Stimulated activated CD8-positive, alpha-beta memory T cell treated with anti-CD3 and anti-CD28 coated beads, Interleukin-4, amount 100 ng/mL, for 48 hours (primary cell): ENCODE measurements at regions not wholly inside any gene's neighbourhood (a gene's known extent, or its start where the extent isn't known, plus 50 kb on each side); places are given as distances from the start of the nearest gene placed in this dataset.

Experiments
- DNase-seq: peaks from one replicate; pipeline ENCODE4 v3.0.0-alpha.2; 2020

DNA sequence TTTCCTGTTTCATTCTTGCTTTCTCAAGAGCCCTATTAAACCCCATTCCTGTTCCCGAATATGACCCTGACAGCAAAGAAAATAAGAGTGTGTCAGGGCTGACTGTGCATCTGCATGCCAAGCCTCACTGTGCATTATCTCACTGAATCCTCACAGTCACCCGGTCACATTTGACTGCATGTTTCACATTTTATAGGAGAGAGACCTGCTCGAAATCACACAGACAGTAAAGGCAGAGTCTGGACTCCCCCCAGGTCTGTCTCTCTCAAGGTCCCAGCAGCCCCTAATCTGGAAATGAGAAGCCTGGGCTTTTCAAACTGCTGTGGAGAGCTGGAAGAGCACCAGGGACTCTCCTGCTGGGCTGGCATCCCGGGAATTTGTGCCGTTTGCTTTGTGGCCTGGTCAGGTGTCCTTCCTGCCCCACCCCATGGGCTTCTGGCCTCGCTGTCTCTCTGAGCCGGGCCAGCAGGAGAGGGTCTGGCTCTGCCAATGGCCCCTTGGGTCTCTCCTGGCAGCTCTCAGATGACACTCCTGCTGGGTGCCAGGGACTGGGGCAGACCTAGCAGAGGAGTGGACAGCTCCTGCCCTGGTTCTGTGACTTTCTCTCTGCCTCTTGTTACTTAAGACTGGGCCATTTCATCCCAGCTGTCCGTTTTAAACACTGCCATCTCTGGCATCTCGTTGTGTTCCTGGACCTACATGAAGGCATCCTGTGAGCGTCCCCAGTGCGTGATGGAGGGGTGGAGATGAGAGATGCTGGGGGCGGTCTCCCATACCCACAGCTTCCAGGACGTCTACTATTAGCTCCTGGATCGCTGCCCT, 173.6 kb downstream of the ARHGAP12 start:
- no peak for DNase-seq

DNA sequence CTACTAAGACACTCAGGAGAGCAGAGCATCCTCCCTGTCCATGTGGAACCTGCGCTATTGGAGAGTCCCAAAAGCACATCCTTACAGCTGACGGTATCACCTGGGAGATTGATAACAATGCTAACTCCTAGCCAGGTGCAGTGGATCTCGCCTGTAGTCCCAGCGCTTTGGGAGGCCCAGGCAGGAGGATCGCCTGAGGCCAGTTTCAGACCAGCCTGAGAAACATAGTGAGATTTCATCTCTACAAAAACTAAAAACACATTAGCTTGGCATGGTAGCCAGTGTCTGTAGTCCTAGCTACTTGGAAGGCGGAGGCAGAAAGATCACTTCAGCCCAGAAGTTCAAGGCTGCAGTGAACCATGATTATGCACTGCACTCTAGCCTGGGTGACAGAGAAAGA, 174.9 kb downstream of the ARHGAP12 start:
- no peak for DNase-seq

DNA sequence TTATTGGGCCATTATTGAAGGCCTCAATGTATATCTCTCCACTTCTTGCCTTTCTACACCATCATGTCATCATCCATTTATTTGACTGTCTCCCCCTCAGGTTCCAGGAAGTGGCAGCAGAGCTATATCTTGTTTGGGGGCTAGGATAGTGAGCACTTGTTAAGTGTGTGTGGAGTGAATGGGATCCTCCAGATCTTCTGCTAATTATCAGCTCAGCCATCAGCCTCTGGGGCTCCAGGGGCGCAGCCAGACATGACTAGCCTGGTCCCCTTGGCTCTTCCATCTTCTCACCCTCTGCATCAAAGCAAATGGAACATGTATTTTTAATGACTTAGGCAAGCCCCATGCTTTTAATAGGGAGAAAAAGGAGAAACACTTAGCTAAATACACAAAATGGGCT, 176.5 kb downstream of the ARHGAP12 start:
- no peak for DNase-seq

DNA sequence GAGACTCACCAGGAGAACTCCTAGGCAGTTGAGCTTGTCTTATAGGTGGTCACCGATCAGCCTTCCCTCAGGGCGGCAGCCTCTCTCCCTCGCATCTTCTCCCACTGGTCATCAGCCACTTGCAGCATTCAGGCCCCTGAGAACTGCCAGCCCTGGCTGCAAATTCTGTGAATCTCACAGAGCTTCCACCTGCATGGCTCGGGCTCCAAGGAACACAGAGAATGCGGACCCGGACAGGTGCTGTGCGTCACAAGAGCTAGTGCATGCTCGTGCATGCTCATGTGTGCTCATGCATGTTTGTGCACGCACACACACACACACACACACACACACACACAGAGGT, 176.9 kb downstream of the ARHGAP12 start:
- DNase-seq, result no peak

GRCh38 chr10:31751051-31751737, 177.4 kb downstream of the ARHGAP12 start:
- DNase-seq, result no peak

- no peak for DNase-seq
Measured at GRCh38 chr10:31749981-31750840, 178.4 kb downstream of the ARHGAP12 start.

GRCh38 chr10:31749301-31749700, 179.3 kb downstream of the ARHGAP12 start:
- no peak for DNase-seq

GRCh38 chr10:31745612-31746376, 182.8 kb downstream of the ARHGAP12 start:
- DNase-seq, result peak; percentile 47

DNA sequence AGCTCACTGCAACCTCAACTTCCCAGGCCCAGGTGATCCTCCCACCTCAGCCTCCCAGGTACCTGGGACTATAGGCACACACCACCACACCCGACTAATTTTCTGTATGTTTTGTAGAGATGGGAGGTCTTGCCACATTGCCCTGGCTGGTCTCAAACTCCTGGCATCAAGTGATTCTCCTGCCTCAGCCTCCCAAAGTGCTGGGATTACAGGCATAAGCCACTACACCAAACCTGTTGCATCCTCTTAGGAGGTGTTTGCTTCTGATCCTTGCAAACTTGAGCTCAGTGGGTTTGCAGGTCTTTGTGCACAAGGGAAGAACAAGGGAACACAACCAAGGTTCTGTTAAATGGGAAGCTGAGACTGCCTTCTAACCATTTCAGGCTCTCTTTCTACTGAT, 184.6 kb downstream of the ARHGAP12 start:
- DNase-seq, result no peak

DNA sequence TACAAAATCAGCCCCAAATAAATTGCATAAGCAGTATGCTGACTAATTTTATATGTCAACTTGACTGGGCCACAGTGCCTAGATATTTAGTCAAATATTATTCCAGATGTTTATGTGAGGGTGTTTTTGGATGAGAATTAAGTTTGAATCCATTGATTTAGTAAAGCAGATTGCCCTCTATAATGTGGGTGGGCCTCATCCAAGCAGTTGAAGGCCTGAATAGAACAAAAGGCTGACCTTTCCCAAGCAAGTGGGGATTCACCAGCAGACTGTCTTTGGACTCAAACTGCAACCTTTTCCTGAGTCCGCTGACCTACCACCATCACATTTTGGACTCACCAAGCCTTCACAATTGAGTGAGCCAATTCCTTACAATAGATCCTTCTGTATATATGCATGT, 186.4 kb downstream of the ARHGAP12 start:
- no peak for DNase-seq

DNA sequence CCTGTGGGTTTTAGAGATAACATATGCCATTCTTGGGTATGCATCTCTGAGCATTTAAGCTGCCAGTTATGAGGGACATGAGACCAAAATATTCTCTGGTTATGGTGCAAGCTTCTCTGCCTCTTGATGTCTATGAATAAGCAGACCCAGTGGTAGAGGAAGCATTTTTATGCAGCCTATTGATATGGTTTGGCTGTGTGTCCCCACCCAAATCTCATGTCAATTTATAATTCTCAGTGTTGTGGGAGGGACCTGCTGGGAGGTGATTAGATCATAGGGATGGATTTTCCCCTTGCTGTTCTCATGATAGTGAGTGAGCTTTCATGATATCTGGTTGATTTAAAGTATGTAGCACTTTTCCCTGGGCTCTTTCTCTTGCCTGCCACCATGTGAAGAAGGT, 187.2 kb downstream of the ARHGAP12 start:
- no peak for DNase-seq

- DNase-seq, result no peak
Measured at GRCh38 chr10:31739711-31740110, 188.9 kb downstream of the ARHGAP12 start.

DNA sequence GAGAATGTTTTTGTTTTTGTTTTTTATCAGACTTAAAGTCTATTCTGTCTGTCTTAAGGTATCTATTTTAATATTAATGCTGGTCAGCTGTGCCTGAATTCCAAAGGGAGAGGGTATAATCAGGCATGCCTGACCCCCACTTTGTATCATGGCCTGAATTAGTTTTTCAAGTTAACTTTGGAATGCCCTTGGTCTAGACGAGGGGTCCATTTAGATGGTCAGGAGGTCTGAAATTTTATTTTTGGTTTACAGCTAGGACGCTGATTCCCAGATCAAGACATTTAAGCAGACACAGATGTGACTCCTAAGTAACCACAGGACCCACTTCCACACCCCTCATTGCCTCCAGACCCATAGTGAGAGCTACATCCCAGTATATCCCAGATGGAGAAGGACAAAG, 189.5 kb downstream of the ARHGAP12 start:
- no peak for DNase-seq

DNA sequence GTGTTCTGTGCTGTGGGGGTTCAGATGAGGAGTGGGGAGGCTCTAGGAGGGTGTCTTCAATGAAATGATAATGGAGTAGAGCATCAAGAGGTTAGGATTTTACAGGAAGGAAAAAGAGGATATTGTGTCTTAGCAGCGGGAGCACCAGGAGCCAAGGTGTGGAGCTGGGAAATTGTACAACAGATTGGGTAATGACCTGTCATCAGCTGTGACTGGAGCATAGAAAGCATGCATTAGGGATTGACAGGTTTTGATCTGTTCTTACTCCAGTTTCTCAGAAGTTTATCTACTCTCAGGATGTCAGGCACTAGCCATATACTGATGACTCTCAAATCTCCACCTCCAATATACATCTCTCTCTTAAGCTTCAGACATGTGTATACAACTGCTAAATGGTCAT, 196.9 kb downstream of the ARHGAP12 start:
- no peak for DNase-seq

DNA sequence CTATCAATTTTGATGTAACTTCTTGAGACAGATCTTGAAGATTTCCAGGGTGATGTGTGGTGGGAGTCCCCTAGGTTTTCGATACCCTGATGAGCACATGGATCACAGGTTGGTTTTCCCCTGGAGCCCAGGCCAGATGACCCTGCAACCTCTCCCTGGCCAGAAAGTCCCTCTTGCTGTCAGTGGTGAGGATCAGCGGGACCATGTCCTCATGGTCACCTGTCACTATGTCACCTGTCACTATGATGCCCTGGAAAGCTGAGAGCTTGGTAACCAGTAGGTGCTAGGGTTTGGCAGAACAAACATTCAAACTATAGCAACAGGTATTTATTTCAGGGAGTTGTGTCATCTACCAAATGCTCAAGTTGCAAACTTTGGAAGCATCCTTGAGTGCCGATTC, 197.9 kb downstream of the ARHGAP12 start:
- DNase-seq, result no peak

DNA sequence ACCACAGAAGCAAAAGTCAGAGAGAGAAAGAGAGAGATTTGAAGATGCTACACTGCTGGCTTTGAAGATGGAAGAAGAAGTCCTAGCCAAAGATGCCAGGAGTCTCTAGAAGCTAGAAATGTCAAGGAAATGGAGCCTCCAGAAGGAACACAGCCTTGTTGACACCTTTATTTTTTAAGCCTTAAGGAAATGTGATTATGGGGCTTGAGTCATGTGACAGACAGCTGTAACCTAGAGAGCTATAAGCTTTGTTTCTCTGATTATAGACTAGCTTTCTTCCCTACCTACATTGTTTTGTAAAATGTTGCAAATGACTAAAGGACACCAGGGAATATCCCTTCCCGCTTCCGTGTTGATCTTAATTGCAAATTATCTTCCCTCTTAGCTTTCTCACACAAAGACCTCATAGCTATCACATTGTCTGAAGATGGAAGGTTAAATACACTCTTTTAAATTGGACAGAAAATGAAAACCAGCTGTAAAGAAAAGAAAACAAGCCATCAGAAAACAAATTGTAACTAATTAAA, 199.9 kb downstream of the ARHGAP12 start:
- no peak for DNase-seq

- no peak for DNase-seq
Measured at GRCh38 chr10:31725436-31725835, 203.2 kb downstream of the ARHGAP12 start.

DNA sequence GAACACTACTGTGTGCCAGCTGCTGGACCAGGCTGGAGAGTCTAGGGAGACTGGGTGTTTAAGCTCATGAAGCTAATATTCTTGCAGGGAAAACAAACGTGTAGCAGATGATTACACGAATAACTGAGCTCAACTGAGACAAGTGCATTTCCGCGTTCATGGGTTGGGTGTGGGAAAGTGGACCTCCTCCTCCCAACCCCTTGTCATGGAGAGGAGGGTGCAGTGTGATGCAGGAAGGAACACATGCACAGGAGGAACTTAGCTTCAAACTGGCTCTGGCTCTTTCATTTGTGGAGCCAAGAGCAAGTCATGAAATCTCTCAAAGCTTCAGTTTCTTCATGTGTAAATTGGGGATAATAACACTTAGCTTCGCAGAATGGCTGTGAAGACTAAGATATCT, 204.3 kb downstream of the ARHGAP12 start:
- no peak for DNase-seq

- no peak for DNase-seq
Measured at GRCh38 chr10:31723106-31723750, 205.4 kb downstream of the ARHGAP12 start.

DNA sequence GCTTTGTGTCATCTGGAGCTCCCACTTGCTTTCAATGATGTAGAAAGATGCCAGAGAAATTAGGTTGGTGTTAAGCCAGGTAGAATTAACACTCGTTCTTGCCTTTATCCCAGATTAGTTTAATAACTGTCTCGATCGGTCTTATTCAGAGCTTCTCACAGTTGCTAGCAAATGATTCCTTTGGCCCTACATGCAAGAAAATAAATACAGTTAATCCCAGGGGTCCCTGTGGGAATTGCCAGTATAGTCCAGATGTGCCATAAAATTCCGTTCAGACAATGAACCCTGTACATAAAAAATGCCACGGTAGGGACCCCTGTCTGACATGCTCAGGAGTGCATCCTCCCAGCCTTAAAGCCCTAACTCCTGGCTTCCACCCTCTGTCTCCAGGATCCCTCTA, 207.5 kb downstream of the ARHGAP12 start:
- DNase-seq, result no peak

DNA sequence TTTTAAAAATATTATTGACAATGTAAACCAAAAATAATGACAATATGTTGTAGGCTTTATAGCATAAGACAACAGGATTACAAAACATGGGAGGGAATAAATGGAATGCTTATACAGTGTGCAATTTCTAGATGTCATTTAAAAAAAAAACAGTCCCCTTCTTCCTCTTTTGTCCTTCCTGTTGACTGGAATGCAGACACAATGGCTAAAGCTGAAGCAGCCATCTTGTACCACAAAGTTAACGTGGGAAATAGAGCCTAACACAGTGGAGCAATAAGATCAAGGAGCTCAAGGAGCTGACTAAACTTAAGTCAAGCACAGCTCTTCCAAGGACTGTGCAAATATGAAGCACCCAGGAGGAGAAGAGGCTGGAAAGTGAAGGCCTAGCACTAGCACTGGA, 208.1 kb downstream of the ARHGAP12 start:
- no peak for DNase-seq

- no peak for DNase-seq
Measured at GRCh38 chr10:31709476-31709875, 219.2 kb downstream of the ARHGAP12 start.
